HG03066 (cell line): ENCODE measurements at regions not wholly inside any gene's neighbourhood (a gene's known extent, or its start where the extent isn't known, plus 50 kb on each side); places are given as distances from the start of the nearest gene placed in this dataset.

ENCODE experiments used
- ATAC-seq: cut with Tn5 transposase; IDR thresholded peaks from one replicate; pipeline ENCODE4 v1.9.1; 2021; ENCODE audit warnings: low read depth; ENCODE audit not compliant: unreplicated experiment

DNA sequence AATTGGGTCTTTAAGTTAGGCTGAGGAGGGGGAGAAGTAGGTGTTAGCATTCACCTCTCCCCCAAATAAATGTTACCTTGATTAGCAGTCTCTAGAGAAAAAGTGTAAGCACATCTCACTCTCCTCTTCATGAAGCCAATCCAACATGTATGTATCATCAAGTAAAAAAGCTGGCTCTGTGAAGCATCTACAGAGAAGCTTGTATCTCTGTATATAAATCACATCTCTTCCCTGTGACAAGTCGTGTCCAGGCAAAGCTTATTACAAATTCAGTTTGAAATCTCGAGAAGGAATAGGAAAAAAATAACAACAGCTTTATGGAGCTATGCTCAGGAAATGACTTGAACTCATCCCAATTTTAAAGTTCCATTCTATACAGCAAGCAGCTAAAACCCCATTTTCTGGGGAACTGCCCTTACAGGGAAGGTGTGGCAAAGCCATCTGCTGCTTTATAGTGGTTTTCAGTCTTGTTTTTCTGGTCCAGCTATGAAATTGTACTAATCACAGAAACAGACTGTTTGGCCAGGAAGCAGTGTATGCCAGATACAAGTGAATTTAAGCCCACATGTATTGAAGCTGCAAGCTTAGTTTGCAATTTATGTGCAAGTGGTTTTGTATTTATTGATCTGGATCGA lies 313.3 kb upstream of the NOCT start:
- ATAC-seq, result no peak

- no peak for ATAC-seq
Observed at GRCh38 chr4:138698641-138699040, 316.9 kb upstream of the NOCT start.

DNA sequence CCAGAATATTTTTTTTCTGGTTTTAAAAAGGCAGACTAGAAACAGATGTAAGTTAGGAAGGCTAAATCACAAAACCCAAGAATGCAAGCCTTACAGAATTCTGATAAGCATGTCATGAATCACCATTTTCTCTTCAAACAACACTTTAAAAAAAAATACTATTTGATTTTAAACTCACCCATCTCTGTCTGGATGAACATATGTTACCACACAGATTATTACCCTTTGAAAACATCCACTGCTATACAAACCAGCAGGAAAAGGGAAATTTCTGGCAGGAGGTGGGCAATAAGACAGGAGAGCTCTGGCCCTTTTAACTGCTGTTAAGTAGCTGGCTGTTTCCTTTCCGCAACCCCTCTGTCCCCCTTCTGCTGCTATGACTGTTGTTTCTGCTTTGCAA lies 317.7 kb upstream of the NOCT start:
- ATAC-seq, result no peak

- no peak for ATAC-seq
Observed at GRCh38 chr4:138696771-138697170, 318.8 kb upstream of the NOCT start.

GRCh38 chr4:138696058-138696457 lies 319.5 kb upstream of the NOCT start:
- ATAC-seq, result no peak

GRCh38 chr4:138693526-138693925 lies 322.1 kb upstream of the NOCT start:
- no peak for ATAC-seq

DNA sequence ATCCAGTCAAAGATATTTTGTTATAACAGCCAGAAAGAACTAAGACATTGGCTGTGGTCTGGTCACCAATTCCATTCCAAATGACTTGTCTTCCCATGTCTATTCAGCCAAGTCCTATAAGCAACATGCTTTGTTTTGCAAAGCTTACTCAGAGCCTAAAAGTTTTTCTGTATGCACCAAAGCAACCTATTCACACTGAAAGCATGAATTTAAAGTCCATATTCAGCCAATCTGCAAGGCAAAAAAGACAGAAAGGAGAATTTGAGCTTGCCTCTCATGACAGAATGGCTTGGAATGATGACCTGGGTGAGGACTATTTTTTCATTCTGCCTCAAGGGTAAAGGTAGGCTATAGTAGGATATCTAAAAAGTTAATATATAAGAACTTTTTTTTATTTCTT lies 323.2 kb upstream of the NOCT start:
- ATAC-seq, result no peak

GRCh38 chr4:138689593-138689992 lies 326.0 kb upstream of the NOCT start:
- ATAC-seq, result no peak

DNA sequence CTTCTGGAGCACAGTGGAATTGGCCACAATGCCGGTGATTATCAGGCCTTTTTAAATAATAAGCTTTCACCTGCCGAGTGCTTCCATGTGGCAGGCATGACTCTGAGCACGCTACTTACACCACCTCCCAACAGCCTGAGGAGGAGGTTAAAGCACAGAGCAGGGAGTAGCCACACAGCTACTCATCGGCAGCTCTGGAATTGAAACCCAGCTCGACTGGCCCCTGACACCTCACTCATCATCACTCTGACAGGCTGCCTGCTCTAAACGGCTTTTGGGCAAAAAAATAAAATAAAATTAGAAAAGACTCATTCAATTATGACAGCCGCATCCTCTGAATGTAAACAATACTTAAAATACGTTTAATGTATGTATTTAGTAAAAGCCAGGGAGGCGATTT lies 326.4 kb upstream of the NOCT start:
- ATAC-seq, result no peak

DNA sequence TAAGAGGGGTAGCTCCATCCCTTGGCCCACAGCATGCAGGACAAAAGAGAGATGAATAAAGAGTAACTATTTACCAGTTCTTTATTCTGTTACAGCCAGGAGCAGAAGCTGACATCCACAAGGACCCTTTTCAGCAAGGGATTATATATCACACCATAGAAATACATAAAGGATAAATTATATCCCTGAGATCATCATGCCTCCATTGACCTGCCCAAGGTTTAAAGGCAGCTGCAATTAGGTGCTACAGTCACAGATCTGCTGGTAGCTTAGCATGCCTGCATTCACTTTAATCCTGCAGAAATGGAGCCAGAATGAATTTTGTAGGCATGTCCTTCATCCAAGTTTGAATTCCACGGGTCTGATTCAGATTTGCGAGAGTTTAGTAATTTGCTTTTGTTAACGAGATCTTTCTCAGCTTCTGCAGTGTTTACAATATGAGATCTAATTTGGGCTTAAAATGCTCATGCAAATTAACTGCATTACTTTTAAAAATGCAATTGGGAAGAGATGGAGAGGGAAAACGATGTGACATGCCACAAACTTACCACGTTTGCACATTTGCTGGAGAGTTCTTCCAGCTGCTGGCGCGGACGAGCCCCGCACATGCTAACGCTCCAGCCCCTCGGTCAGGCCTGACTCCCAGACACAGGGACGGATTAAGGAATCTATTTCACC lies 327.0 kb upstream of the NOCT start:
- ATAC-seq, result no peak

DNA sequence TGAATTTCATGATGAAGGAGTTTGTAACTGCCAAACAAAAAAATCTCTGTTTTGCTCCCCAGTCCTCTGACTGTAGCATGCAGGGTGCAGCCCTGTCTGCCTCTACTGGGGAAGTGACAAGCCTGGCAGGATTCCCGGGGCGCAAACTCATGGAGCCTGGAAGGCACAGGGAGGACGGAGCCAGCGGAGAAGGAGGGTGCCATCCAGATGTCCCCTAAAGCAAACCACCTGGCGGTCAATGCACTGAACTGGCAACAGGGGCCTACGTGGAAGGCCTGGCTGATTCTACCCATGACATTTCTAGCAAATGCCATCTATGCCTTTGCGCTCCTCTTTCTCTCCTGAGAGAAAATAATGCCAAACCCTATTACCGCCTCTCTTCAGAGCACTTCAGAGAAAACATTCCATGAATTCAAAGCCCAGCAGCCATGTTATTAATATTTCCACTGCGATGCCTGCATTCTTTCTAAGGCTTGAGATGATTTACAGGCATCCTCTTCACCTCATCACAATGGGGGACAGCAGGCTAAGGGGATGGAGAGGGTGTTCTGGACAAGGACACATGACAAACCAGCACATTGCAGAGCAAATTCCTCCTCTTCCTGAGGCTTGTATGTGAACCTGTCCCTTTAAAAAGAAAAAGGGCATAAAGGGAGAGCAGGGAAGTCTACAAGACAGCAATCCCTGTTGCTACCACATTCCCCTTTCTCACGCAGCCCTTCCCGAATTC lies 329.3 kb upstream of the NOCT start:
- no peak for ATAC-seq

DNA sequence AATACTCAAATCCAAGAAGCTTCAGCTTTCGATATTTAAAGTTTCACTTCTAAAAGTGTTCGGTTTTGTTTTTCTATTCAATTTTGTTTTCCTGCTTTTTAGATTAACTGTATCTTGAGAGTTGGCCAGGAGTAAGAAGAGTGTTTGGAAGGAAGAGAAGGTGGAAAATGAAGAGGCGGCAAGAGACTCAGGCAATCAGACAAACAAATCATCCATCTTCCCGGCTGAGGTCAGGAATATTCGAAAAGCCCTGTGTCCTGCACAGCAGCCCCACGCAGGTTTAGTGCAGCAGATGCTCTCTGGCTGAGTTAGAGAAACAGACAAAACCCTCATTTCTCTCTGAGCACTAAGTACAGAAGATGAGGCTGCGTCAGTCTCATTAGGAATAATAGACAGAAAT lies 330.3 kb upstream of the NOCT start:
- no peak for ATAC-seq

GRCh38 chr4:138680989-138681604 lies 334.5 kb upstream of the NOCT start:
- peak; percentile 80 for ATAC-seq

GRCh38 chr4:138680256-138680655 lies 335.3 kb upstream of the NOCT start:
- no peak for ATAC-seq

DNA sequence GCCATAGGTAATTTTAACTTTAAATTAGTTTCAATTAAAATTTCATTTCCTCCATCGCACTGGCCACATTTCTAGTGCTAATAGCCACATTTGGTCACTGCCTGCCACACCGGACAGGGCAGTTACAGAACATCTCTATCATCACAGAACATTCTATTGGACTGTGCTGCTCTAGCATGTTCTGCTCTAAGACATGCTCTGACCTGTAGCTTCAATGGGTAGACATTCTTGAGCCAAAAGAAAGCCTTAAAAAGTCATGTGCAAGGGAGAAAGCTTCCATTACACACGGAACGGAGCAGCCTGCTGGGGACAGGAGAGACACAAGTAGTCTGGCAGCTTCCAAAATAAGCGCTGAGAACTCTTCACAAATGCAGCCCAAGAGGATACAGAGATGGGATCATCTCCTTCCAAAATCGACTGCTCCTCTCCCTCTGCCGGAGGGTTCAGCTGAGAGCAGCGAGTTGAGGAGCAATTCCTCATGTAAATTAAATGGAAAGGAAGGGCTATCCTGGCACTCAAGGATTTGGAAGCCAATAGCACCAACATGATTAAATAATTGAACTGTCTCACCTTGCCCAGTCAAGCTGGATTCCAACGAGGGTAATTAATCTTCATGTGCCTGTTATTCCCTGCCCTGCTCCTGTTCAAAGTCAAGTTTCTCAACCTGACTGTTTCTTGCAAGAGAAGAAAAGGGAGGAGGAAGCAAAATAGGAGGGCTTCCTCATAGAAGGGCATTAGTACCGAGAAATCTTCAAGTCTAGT lies 336.4 kb upstream of the NOCT start:
- ATAC-seq, result no peak

GRCh38 chr4:138677748-138678147 lies 337.8 kb upstream of the NOCT start:
- ATAC-seq, result no peak

DNA sequence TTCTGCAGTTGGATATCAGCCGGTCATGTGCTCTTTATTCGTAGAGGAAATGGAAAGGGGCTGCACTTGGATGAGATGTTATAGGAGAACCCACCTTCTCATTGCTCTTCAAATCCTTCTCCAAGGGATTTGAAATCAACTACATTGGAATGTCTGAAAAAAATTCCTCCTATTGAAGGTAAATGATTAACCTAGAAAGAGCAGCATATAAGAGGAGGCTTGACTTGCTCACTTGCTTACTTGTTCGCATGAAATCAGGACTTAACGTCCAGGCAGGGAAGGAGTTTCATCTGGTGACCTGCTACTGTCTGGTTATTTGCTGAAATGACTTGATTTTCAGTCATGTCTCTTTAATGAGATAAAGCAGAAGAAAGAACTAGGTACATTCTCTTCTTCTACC lies 338.4 kb upstream of the NOCT start:
- ATAC-seq, result no peak

DNA sequence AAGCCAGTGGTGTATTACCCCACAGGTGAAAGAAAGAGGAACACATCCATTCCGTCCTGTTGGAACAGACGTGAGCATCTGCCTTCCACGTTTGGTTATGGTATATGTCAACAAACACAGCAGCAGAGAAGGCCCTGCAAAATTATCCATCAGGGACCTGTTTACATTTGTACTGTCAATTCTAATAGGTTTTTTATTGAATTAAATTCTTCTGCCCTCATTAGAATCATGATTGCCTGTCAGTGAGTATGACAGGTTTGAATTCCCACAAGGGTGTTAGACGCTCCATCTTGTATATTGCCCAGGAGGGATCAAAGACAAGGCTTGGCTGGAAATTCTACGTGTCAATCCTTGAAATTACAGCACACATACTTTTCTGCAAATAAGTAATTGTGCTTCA lies 339.9 kb upstream of the NOCT start:
- no peak for ATAC-seq

DNA sequence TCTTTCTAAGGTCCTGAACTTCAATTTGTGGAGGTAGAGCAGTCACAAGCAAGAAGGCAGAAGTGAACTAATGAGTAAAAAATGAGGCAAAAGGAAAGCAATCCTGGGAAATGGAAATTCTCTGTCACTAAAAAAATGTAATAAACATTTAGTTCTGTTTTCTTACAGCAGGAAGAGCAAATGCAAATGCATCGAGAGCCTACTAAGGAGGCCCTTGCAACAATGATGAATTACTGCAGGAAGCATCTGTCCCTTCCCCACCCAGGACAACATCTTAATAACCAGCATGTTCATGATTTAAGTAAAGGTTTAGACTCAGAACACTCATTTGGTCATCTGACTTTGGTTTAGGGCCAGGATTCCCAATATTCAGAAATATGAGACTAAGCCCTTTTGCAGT lies 341.4 kb upstream of the NOCT start:
- no peak for ATAC-seq

- ATAC-seq, result no peak
Observed at GRCh38 chr4:138673053-138673452, 342.5 kb upstream of the NOCT start.
